Keratinocyte (primary cell): ENCODE measurements at regions not wholly inside any gene's neighbourhood (a gene's known extent, or its start where the extent isn't known, plus 50 kb on each side); places are given as distances from the start of the nearest gene placed in this dataset.

Source experiments
- DNase-seq: peaks from one replicate; pipeline ENCODE4 v3.0.0-alpha.2; 2011; ENCODE audit warnings: low read depth, missing footprints, low spot score
- FAIRE-seq: peaks from 2 replicates; lab custom pipeline; 2011; peaks lifted over from hg19 to GRCh38; lab: Jason Lieb, UNC
- H2AFZ ChIP-seq: 2 replicates; pipeline ENCODE4 v1.6.0; 2012; ENCODE audit warnings: low read length, control low read depth, inconsistent platforms; ENCODE audit not compliant: control insufficient read depth
- H3K27ac ChIP-seq: 2 replicates; pipeline ENCODE4 v1.5.1; 2011; ENCODE audit warnings: low read length; ENCODE audit not compliant: control insufficient read depth, insufficient read depth
- H3K27me3 ChIP-seq: 3 replicates; pipeline ENCODE4 v1.6.0; 2011; ENCODE audit warnings: low read length; ENCODE audit not compliant: control insufficient read depth, insufficient read depth; ENCODE audit errors: extremely low read depth
- H3K36me3 ChIP-seq, 2 experiments: 2 replicates in 1 of 2; 3 replicates in 1 of 2; pipeline ENCODE4 v1.5.1; 2011; ENCODE audit warnings: low read length in 2 of 2, mild to moderate bottlenecking in 1 of 2; ENCODE audit not compliant: control insufficient read depth in 2 of 2, insufficient read depth in 2 of 2; ENCODE audit errors: extremely low read depth in 1 of 2
- H3K4me1 ChIP-seq: 3 replicates; pipeline ENCODE4 v1.5.1; 2011; ENCODE audit warnings: low read length; ENCODE audit not compliant: control insufficient read depth, insufficient read depth; ENCODE audit errors: extremely low read depth
- H3K4me2 ChIP-seq: 3 replicates; pipeline ENCODE4 v1.6.0; 2011; ENCODE audit warnings: low read depth, low read length; ENCODE audit not compliant: control insufficient read depth, insufficient read depth; ENCODE audit errors: extremely low read depth
- H3K4me3 ChIP-seq, 3 experiments: fragments of 200-600 bp in 1 of 3; sonication (generic) in 1 of 3; 2 replicates in 2 of 3; 3 replicates in 1 of 3; pipeline ENCODE4 v1.5.1; 2011 to 2016; ENCODE audit warnings: low read length in 3 of 3, mild to moderate bottlenecking in 3 of 3, control low read depth in 2 of 3, inconsistent platforms in 1 of 3, low read depth in 1 of 3, mixed read lengths in 1 of 3, mixed run types in 1 of 3, moderate library complexity in 1 of 3; ENCODE audit not compliant: control insufficient read depth in 2 of 3, insufficient read depth in 2 of 3; ENCODE audit errors: extremely low read depth in 1 of 3
- H3K79me2 ChIP-seq: 2 replicates; pipeline ENCODE4 v1.6.0; 2012; ENCODE audit warnings: low read length; ENCODE audit not compliant: control insufficient read depth, insufficient read depth
- H3K9ac ChIP-seq: 3 replicates; pipeline ENCODE4 v1.6.0; 2011; ENCODE audit warnings: low read length; ENCODE audit not compliant: control insufficient read depth, insufficient read depth; ENCODE audit errors: extremely low read depth
- H3K9me1 ChIP-seq: 3 replicates; pipeline ENCODE4 v1.6.0; 2011; ENCODE audit warnings: low read length; ENCODE audit not compliant: control insufficient read depth, insufficient read depth; ENCODE audit errors: extremely low read depth
- H3K9me3 ChIP-seq: 2 replicates; pipeline ENCODE4 v1.5.1; 2012; ENCODE audit warnings: low read depth, low read length; ENCODE audit not compliant: control insufficient read depth
- H4K20me1 ChIP-seq: 3 replicates; pipeline ENCODE4 v1.6.0; 2011; ENCODE audit warnings: low read length; ENCODE audit not compliant: control insufficient read depth, insufficient read depth; ENCODE audit errors: extremely low read depth
- EZH2 ChIP-seq: IDR thresholded peaks from one replicate; pipeline ENCODE4 v1.6.1; 2012; ENCODE audit warnings: inconsistent platforms, mild to moderate bottlenecking, low read length, moderate library complexity
- dilution Hi-C: fragments of 300-500 bp; cut with MboI; formaldehyde crosslinking; loops from one replicate; pipeline ENCODE4 v1.7.0; 2020; ENCODE audit warnings: low sequenced_read_pairs; ENCODE audit not compliant: extremely low pct_ligation_motif_present
- TF ChIP-seq, protein P1 (sequence below), 3 experiments: IDR thresholded peaks in 1 of 3; conservative IDR thresholded peaks in 1 of 3; optimal IDR thresholded peaks in 1 of 3; 2 replicates in 2 of 3; 3 replicates in 1 of 3; pipeline versions ENCODE3 to v1.5.1; 2011; ENCODE audit warnings: low read length in 3 of 3, mild to moderate bottlenecking in 3 of 3, moderate library complexity in 2 of 3, control low read depth in 1 of 3, inconsistent platforms in 1 of 3; ENCODE audit not compliant: insufficient read depth in 2 of 3; ENCODE audit errors: extremely low read depth in 1 of 3

DNA sequence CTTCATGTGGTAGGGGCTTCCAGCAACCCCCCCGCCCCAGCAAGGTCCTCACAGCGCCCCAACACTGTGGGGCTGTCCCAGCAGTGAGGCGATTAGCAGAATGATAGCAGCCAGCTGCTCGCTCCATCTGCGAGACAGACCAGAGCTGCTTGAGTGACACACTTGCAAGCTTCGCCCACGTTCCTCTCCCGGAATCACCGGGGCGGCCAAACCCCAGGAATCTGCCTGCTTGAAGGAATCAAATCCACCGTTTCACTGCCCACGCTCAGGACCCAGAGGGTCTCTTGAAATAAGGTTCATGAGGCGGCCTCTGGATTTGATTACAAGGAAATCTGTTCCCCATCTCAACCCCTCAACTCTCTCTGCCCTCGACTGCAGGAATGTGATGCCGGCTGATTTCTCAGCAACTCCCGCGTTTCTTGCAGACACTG is 356.0 kb downstream of the C16orf95 start:
- peaks cover 35% of the 10 kb centered on the region for H3K27me3 ChIP-seq
- dilution Hi-C loops: no loop called here
- H3K4me3 ChIP-seq: no peak overlapping the region
- no peaks in the 10 kb centered on the region for H3K79me2 ChIP-seq
- H4K20me1 ChIP-seq: no peaks in the 10 kb centered on the region
- H2AFZ ChIP-seq: no peak overlapping the region
- H3K4me2 ChIP-seq: no peak overlapping the region
- DNase-seq (no peak), FAIRE-seq (no peak)
- no peaks in the 10 kb centered on the region for H3K9me3 ChIP-seq
- H3K9ac ChIP-seq: no peak overlapping the region
- H3K36me3 ChIP-seq: no peaks in the 10 kb centered on the region
- no peaks in the 10 kb centered on the region for H3K9me1 ChIP-seq
- TF ChIP-seq, protein P1, sequence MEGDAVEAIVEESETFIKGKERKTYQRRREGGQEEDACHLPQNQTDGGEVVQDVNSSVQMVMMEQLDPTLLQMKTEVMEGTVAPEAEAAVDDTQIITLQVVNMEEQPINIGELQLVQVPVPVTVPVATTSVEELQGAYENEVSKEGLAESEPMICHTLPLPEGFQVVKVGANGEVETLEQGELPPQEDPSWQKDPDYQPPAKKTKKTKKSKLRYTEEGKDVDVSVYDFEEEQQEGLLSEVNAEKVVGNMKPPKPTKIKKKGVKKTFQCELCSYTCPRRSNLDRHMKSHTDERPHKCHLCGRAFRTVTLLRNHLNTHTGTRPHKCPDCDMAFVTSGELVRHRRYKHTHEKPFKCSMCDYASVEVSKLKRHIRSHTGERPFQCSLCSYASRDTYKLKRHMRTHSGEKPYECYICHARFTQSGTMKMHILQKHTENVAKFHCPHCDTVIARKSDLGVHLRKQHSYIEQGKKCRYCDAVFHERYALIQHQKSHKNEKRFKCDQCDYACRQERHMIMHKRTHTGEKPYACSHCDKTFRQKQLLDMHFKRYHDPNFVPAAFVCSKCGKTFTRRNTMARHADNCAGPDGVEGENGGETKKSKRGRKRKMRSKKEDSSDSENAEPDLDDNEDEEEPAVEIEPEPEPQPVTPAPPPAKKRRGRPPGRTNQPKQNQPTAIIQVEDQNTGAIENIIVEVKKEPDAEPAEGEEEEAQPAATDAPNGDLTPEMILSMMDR (optimal IDR thresholded peaks at IDR 0.05 in 1 of 3, IDR thresholded peaks at IDR 0.05 in 1 of 3, conservative IDR thresholded peaks at IDR 0.05 in 1 of 3; ENCODE audit: extremely low read depth in 1 of 3, insufficient read depth in 2 of 3, low read length in 3 of 3): no peak
- TF ChIP-seq EZH2: no peak
- H3K4me1 ChIP-seq: no peaks in the 10 kb centered on the region
- H3K27ac ChIP-seq: no peak overlapping the region

DNA sequence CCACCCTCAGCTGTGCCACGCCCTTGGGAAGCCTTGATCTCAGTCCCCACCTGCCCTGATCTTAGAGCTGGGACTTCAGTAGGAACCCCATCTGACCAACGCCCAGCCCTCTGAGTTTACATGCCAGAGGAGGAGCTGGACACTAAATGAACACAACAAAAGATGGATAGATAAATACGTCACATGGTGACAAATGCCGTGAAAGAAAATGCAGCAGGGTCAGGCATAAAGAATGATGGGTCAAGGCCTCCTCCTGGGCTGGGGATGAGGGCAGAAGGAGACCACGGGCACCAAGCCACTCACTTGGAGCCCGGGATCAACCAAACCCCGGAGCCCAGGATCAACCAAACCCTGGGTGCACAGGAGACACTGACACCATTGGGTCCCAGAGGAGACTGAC is 354.9 kb downstream of the C16orf95 start:
- H3K27me3 ChIP-seq: peaks cover 35% of the 10 kb centered on the region

More for the DNA sequence above, 354.9 kb downstream of the C16orf95 start:
- Histone ChIP-seq H3K27ac (no peak overlapping the region), H3K9ac (no peak overlapping the region), H3K9me3 (no peaks in the 10 kb centered on the region), H3K4me2 (no peak overlapping the region), H3K36me3 (no peaks in the 10 kb centered on the region), H3K4me1 (no peaks in the 10 kb centered on the region), H2AFZ (no peak overlapping the region), H4K20me1 (no peaks in the 10 kb centered on the region), H3K79me2 (no peaks in the 10 kb centered on the region), H3K4me3 (no peak overlapping the region), H3K9me1 (no peaks in the 10 kb centered on the region)
- TF ChIP-seq, protein P1 (optimal IDR thresholded peaks at IDR 0.05 in 1 of 3, IDR thresholded peaks at IDR 0.05 in 1 of 3, conservative IDR thresholded peaks at IDR 0.05 in 1 of 3; ENCODE audit: extremely low read depth in 1 of 3, insufficient read depth in 2 of 3, low read length in 3 of 3): no peak
- no peak for TF ChIP-seq EZH2
- dilution Hi-C loops: no loop called here
- no peak for FAIRE-seq
- DNase-seq: no peak
